GM21528 (cell line): ENCODE measurements at regions not wholly inside any gene's neighbourhood (a gene's known extent, or its start where the extent isn't known, plus 50 kb on each side); places are given as distances from the start of the nearest gene placed in this dataset.

Experiments used
- ATAC-seq: cut with Tn5 transposase; IDR thresholded peaks from one replicate; pipeline ENCODE4 v1.9.1; 2021; ENCODE audit warnings: mild to moderate bottlenecking, moderate library complexity; ENCODE audit not compliant: unreplicated experiment, low FRiP score

DNA sequence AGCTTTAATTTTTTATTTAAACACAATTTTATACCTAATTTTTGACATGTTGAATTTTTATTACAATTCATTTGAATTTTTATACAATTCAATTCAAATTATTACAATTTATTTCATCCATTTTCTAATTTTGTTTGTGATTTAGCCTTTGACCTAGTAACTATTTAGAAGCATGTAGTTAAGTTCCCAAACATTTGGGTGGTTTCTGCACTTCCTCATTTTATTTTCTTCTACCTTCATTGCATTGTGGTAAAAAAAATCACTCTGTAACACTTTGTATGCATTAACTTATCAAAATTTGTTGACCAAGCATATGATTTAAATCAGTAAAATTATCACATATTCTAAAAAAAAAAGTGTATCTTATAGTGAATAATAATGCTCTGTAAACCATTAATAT is 928.9 kb downstream of the ARAP2 start:
- no peak for ATAC-seq

DNA sequence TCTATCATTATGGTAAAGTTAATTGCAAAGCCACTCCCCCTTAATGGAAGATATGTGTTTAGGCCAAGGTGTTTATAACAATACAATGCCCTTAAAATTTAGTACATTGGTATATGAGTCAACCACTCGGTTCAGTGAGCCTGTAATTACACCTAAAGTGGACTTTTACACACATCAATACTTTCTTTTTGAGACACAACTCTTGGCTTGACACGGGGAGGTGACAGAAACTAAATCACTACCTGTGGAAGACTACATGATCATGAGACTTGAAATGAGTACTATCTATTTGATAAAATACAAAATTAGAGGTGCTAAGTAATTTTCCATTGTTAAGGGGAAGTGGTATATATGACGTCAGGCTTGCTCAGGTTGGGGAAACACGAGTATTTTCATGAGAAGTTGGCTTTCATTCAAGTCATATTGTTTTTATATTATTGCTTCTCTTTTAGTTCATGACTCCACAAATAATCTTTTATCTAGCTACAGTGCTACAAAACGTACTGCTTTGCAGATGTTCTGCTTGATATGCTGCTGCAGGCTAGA is 918.3 kb downstream of the ARAP2 start:
- no peak for ATAC-seq

GRCh38 chr4:35342833-35343232 is 901.5 kb downstream of the ARAP2 start:
- ATAC-seq = no peak

DNA sequence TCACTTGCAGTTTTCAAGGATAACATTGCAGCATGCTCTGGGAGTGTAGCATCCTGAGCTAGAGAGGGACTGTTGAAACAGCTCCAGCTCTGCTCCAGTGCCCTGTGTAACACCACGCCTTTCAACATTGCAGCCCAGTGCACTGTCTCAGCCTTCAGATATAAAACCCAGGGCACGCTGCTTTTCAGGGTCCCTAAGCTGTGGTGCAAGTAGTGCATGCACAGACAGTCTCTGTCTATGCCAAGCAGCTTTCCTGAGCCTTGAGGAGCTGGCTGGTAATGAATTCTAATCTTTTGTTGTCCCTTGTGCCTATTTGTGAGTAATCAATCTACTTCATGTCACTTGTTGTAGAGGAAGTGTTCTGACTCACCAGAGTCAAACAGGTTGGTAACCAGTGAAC is 897.0 kb downstream of the ARAP2 start:
- ATAC-seq = no peak

GRCh38 chr4:35358001-35358584 is 886.2 kb downstream of the ARAP2 start:
- no peak for ATAC-seq

- no peak for ATAC-seq
Measured at GRCh38 chr4:35364321-35364870, 879.9 kb downstream of the ARAP2 start.

DNA sequence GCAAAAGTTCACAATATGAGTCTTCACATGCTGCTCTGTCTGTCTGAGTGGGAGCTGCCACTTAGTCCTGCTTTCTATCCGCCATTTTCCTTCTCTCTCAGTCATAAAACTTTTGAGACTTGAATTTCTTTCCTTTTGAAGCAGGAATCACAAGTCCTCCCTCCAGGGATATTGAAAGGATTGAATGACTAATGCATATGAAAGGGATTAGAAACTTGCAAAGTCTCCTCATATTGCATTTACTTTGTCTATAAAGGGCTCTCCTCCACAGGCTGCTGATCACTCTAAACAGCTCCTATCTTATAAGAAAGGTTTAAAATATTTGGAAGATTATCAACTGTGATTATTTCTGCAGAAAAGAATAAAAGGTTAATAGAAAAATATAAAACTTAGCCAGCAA is 879.1 kb downstream of the ARAP2 start:
- ATAC-seq = no peak

- ATAC-seq = no peak
Measured at GRCh38 chr4:35399912-35400311, 844.4 kb downstream of the ARAP2 start.

DNA sequence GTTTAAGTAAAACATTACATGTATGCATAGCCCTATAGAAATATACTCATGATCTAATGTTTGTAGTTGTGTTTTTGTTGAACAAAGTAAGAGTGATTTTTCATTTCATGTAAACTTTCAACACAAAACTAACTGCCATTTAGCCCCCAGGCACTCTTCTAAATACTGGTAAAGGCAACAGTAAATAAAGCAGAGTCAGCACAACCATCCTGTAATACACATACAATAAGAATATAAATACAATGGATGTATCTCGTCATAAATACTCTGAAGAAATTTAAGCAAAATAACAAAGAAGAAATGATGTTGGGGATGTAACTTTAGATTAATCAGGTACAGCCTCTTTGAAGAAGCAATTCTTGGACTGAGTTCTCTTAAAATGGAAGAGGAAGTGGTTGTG is 821.2 kb downstream of the ARAP2 start:
- no peak for ATAC-seq

GRCh38 chr4:35447474-35447873 is 796.8 kb downstream of the ARAP2 start:
- ATAC-seq = no peak

DNA sequence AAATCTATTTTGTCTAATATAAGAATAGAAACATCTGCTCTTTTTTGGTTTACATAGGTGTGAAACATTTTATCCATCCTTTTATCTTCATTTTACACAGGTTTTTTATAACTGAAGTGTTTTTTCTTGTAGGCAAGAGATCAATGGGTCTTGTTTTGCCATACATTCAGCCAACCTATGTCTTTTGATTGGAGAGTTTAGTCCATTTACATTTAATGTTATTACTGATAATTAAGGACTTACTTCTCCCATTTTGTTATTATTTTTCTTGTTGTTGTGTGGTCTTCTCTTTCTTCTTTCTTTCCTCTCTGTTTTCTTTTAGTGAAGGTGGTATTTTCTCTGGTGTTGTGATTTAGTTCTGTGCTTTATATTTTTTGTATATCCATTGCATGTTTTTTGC is 785.3 kb downstream of the ARAP2 start:
- no peak for ATAC-seq

DNA sequence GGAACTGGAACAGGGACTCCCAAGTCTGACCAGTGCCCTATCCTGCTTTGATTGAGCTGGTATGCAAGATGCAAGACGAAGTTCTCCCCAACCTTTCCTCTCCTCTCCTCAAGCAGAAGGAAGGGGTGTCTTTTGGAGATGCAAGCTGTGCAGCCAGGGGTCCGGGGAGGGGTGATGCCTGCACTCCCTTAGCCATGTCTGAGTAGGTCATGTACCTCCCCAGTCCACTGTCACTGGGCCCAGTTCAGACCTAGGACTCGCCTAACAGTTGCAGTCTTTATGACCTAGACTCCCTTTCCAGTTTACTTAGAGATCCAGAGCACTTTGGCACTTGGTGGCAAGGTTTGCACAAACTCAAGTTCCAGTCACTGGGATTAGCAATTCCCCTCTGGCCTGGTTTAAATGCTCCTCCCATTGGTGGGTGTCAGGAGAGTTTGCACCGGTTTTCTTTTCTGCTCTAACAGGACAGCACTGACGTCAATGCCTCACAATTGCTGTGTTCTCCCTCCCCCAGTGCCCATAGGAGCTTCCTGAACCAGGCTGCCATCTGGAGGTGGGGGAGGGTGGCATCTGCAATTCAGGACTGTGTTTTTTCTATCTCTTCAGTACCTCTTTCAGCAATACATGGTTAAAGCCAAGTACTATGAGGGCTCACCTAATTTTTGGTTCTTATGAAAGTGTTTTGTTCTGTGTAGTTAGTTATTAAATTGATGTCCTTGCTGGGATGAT is 782.2 kb downstream of the ARAP2 start:
- no peak for ATAC-seq

GRCh38 chr4:35463251-35463952 is 780.9 kb downstream of the ARAP2 start:
- ATAC-seq = no peak

DNA sequence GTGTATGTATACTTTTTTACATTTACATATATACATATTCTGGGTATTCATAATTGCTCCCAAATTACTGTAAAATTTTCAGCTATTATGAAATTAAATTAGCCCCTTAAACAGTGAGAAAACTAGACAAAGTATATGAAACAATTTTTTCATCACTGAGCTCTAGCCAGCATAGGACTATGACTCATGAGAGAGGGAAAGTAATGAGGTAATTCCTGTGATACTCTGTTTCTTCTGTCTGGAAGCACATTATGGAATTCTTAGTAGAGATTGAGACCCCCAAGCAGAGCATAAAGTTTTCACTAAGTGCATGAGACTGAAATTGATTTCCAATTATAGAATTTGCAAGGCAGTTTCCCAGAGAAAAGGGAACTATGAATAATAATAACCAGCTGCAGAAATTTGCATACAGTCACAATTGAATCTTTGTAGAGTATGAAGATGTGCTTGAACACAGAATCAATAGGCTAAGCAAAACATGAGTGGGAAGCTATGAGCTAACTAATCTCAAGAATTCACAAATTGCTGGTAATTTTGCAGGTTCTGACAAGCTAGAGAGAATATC is 779.3 kb downstream of the ARAP2 start:
- no peak for ATAC-seq

DNA sequence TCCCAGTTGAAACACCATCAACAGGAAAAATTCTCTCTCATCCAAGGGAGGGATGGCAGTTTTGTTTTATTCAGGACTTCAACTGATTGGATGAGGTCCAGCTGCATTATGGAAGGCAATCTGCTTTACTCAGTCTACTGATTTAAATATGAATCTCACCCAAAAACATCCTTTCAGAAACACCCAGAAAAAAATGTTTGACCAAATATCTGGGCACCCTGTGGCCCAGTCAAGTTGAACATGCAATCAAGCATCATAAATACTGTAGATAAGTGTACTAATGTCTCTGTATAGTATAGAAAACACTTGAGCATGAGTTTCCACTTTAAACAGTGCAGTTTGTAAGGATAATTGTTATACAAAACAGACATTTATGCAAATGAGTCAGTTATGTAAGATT is 753.2 kb downstream of the ARAP2 start:
- no peak for ATAC-seq

DNA sequence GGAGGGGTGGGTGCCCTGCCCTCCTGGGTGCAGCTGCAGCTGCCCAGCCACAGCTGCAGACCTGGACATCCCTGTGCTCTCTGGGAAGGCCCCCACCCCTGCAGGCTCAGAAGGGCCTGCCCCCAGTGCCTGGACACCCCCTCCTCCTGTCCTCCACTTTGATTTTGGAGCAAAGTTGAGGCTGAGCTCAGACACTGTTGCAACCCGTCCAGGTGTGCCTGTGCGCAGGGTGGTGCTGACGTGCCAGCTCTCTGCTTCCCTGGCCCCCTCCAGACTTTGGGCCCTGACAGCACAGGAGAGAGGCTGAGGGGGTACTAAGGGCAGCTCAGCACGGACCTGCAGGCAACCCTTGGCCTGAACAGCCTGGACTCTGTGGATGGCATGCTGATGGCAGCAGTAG is 750.3 kb downstream of the ARAP2 start:
- ATAC-seq = no peak

DNA sequence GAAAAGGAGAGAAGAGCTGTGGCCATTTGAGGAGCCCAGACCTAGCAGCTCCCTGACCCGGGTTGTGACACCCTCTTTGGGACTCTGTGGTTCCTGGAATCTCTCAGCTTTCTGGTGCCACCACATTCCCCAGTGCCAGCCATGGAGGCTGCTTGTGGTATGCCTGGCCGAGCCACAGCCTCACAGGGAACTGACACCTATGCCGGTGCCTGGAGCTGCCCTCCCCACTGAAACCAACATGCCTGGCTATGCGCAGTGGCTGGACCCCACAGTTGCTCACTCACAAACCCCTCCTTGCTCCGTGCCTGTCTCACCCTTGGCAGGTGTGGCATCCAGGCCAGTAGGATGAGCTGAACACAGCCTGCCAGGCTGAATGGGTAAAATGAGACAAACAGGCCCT is 749.4 kb downstream of the ARAP2 start:
- no peak for ATAC-seq

DNA sequence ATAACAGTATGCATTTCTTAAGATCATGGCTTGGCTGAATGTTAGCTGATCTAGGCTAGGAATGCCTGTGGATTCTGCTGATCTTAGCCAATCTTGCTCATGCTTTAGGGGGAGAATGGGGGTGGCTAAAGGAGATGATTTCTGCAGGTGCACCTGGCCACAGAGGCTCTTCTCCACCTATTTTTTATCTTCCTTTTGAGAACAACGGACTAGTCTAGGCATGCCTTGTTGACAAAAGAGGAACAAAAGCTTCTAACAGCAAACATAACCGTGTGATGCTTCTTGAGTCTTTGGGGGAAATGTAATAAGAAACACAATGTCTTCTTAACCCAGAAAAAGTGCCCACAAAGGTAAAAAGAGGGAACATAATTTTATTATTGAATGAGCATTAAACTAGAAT is 743.5 kb downstream of the ARAP2 start:
- ATAC-seq = no peak

GRCh38 chr4:35503435-35503834 is 740.9 kb downstream of the ARAP2 start:
- ATAC-seq = no peak

DNA sequence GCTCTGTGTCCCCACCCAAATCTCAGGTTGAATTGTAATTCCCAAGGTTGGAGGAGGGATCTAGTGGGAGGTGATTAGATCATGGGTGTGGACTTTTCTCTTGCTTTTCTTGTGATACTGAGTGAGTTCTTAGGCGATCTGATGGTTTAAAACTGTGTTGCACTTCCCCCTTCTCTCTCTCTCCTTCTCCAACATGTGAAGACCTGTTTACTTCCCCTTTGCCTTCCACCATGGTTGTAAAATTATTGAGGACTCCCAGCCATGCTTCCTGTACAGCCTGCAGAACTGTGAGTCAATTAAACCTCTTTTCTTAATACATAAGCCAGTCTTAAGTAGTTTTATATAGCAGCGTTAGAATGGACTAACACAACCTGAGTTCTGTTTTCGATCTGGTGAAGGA is 738.2 kb downstream of the ARAP2 start:
- ATAC-seq = no peak

GRCh38 chr4:35511851-35512250 is 732.5 kb downstream of the ARAP2 start:
- no peak for ATAC-seq
